Left ventricle myocardium inferior (tissue), 1 donor: ENCODE measurements at regions not wholly inside any gene's neighbourhood (a gene's known extent, or its start where the extent isn't known, plus 50 kb on each side); places are given as distances from the start of the nearest gene placed in this dataset.

ENCODE experiments used
- DNase-seq: peaks from one replicate; pipeline ENCODE4 v3.0.0-alpha.2; 2020
- H3K27ac ChIP-seq: fragments of 200-600 bp; replicated peaks from 2 replicates; pipeline ENCODE4 v1.8.0; 2021
- H3K27me3 ChIP-seq: fragments of 200-600 bp; 2 replicates; pipeline ENCODE4 v1.8.0; 2021; ENCODE audit warnings: low read depth
- H3K36me3 ChIP-seq: fragments of 200-600 bp; 2 replicates; pipeline ENCODE4 v1.8.0; 2021
- H3K4me1 ChIP-seq: fragments of 200-600 bp; 2 replicates; pipeline ENCODE4 v1.8.0; 2021
- H3K4me3 ChIP-seq: fragments of 200-600 bp; 2 replicates; pipeline ENCODE4 v1.8.0; 2021; ENCODE audit warnings: mild to moderate bottlenecking, moderate library complexity
- H3K9me3 ChIP-seq: fragments of 200-600 bp; replicated peaks from 2 replicates; pipeline ENCODE4 v1.8.0; 2021
- CTCF ChIP-seq: fragments of 200-600 bp; IDR thresholded peaks from 2 replicates; pipeline ENCODE4 v1.8.0; 2021; ENCODE audit warnings: antibody characterized with exemption, mild to moderate bottlenecking, borderline replicate concordance
- intact Hi-C: fragments of 100-400 bp; cut with micrococcal nuclease; formaldehyde crosslinking; loops from one replicate; pipeline ENCODE4 v1.11.0; 2022
- donor health status: DM: no; HTN: yes; CAD: no; lungs with severe emphysema.

- no peaks in the 10 kb centered on the region for H3K36me3 ChIP-seq
- H3K4me1 ChIP-seq: no peaks in the 10 kb centered on the region
- intact Hi-C loops: no loop called here
- H3K9me3 ChIP-seq: no peaks in the 10 kb centered on the region
- no peaks in the 10 kb centered on the region for H3K27me3 ChIP-seq
- no peak overlapping the region for H3K27ac ChIP-seq
- DNase-seq: no peak
- TF ChIP-seq CTCF: no peak
- H3K4me3 ChIP-seq: no peak overlapping the region
Measured at GRCh38 chrX:3768881-3769280, 55.4 kb upstream of the PRKX start.
